ENCODE measurements at regions not wholly inside any gene's neighbourhood (a gene's known extent, or its start where the extent isn't known, plus 50 kb on each side); places are given as distances from the start of the nearest gene placed in this dataset.
A peak's percentile ranks its signal among the peaks of the same experiment; 100 is the strongest.
"Not testable (repeated sequence)": the region's sequence is repeated elsewhere in the genome, so short reads cannot be mapped to it uniquely, and the experiment has no call there.

DNA sequence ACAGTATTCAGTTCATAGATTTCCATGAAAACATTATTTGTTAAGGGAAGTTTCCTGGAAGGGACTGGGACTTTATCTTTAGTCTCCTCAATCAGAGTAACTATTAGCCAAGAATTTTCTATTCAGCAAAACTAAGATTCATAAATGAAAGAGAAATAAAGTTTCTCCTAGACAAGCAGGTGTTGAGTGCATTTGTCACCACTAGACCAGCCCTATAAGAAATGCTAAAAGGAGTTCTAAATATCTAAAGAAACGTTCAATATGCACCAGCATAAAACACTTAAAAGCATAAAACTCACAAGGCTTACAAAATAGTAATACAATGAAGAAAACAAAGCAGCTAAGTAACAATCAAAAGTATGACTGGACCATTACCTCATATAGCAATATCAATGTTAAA lies 423.0 kb downstream of the TECRL start:
- Histone ChIP-seq H3K9me3 (ENCODE audit: control insufficient read depth in 2 of 3, insufficient read depth in 1 of 3, low read length in 3 of 3) (peaks cover 0 to 6% (median 6%) of the 10 kb centered on the region in 3 donors), H3K36me3 (ENCODE audit: control insufficient read depth in 2 of 3, insufficient read depth in 3 of 3, low read length in 3 of 3) (no peaks in the 10 kb centered on the region), H3K4me3 (ENCODE audit: low read length in 3 of 3) (no peak overlapping the region), H3K27me3 (ENCODE audit: control insufficient read depth, insufficient read depth, low read length) (no peaks in the 10 kb centered on the region), H3K9ac (ENCODE audit: low read length in 3 of 3) (no peak overlapping the region), H3K27ac (ENCODE audit: low read depth in 2 of 2, low read length in 2 of 2) (no peak overlapping the region), H3K4me1 (ENCODE audit: control insufficient read depth in 2 of 3, insufficient read depth in 2 of 3, low read depth in 1 of 3, low read length in 3 of 3) (no peaks in the 10 kb centered on the region)
- FAIRE-seq, result no peak
- DNase-seq, result no peak
- intact Hi-C loops (cut with DNase I), result no loop called here
- TF ChIP-seq, protein P1, sequence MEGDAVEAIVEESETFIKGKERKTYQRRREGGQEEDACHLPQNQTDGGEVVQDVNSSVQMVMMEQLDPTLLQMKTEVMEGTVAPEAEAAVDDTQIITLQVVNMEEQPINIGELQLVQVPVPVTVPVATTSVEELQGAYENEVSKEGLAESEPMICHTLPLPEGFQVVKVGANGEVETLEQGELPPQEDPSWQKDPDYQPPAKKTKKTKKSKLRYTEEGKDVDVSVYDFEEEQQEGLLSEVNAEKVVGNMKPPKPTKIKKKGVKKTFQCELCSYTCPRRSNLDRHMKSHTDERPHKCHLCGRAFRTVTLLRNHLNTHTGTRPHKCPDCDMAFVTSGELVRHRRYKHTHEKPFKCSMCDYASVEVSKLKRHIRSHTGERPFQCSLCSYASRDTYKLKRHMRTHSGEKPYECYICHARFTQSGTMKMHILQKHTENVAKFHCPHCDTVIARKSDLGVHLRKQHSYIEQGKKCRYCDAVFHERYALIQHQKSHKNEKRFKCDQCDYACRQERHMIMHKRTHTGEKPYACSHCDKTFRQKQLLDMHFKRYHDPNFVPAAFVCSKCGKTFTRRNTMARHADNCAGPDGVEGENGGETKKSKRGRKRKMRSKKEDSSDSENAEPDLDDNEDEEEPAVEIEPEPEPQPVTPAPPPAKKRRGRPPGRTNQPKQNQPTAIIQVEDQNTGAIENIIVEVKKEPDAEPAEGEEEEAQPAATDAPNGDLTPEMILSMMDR (IDR thresholded peaks at IDR 0.05; ENCODE audit: borderline replicate concordance, extremely low read depth, insufficient read depth), result no peak

DNA sequence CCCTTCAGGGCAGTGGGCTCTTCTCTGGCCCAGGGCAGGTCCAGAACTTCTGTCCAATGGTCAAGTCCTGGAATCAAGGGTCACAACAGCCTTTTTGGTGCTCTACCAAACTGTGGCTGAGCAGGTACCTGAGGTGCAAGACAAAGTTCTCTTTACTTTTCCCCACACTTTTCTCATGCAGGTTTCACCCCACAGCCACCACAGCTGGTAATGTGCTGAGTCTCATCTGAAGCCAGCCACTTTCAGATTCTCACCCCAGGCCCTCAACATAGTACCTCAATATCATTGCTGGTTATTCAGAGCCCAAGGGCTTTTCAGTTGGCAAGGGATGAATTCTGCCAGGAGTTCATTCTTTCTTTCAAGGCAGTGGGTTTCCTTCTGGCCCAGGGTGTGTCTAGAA lies 426.0 kb downstream of the TECRL start:
- H3K4me1 ChIP-seq (ENCODE audit: control insufficient read depth in 2 of 3, insufficient read depth in 2 of 3, low read depth in 1 of 3, low read length in 3 of 3), result no peaks in the 10 kb centered on the region
- H3K27ac ChIP-seq (ENCODE audit: low read depth in 2 of 2, low read length in 2 of 2), result no peak overlapping the region
- no peak overlapping the region for H3K9ac ChIP-seq (ENCODE audit: low read length in 3 of 3)
- H3K36me3 ChIP-seq (ENCODE audit: control insufficient read depth in 2 of 3, insufficient read depth in 3 of 3, low read length in 3 of 3), result no peaks in the 10 kb centered on the region
- no peak for DNase-seq
- intact Hi-C loops (cut with DNase I), result no loop called here
- TF ChIP-seq, protein P1 (IDR thresholded peaks at IDR 0.05; ENCODE audit: borderline replicate concordance, extremely low read depth, insufficient read depth), result no peak
- no peak for FAIRE-seq
- peaks cover 0 to 6% (median 6%) of the 10 kb centered on the region in 3 donors for H3K9me3 ChIP-seq (ENCODE audit: control insufficient read depth in 2 of 3, insufficient read depth in 1 of 3, low read length in 3 of 3)
- H3K4me3 ChIP-seq (ENCODE audit: low read length in 3 of 3), result no peak overlapping the region
- H3K27me3 ChIP-seq (ENCODE audit: control insufficient read depth, insufficient read depth, low read length), result no peaks in the 10 kb centered on the region

DNA sequence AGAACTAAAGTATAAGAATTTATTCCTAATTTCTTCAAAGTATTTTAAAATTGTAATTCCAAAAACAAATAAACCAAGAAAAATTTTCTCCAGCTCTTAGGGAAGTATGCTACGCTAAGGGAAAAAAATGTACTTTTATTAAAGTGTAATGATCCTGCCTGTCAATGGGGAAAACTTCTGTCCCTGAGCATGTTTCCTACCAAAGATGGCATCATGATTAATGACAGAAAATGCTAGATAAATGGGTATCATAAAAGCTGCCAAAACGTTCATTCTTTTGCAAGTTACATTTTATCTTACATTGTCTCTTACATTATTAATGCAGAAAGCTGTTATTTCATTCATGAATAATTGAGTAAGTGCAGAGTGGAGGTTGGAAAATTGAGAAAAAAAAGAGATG lies 443.4 kb downstream of the TECRL start:
- DNase-seq (no peak), FAIRE-seq (no peak)
- TF ChIP-seq, protein P1 (IDR thresholded peaks at IDR 0.05; ENCODE audit: borderline replicate concordance, extremely low read depth, insufficient read depth), result no peak
- Histone ChIP-seq H3K27me3 (ENCODE audit: control insufficient read depth, insufficient read depth, low read length) (no peaks in the 10 kb centered on the region), H3K4me3 (ENCODE audit: low read length in 3 of 3) (no peak overlapping the region), H3K4me1 (ENCODE audit: control insufficient read depth in 2 of 3, insufficient read depth in 2 of 3, low read depth in 1 of 3, low read length in 3 of 3) (no peaks in the 10 kb centered on the region), H3K27ac (ENCODE audit: low read depth in 2 of 2, low read length in 2 of 2) (no peak overlapping the region), H3K9ac (ENCODE audit: low read length in 3 of 3) (no peak overlapping the region), H3K9me3 (ENCODE audit: control insufficient read depth in 2 of 3, insufficient read depth in 1 of 3, low read length in 3 of 3) (no peaks in the 10 kb centered on the region), H3K36me3 (ENCODE audit: control insufficient read depth in 2 of 3, insufficient read depth in 3 of 3, low read length in 3 of 3) (no peaks in the 10 kb centered on the region)
- intact Hi-C loops (cut with DNase I), result no loop called here

DNA sequence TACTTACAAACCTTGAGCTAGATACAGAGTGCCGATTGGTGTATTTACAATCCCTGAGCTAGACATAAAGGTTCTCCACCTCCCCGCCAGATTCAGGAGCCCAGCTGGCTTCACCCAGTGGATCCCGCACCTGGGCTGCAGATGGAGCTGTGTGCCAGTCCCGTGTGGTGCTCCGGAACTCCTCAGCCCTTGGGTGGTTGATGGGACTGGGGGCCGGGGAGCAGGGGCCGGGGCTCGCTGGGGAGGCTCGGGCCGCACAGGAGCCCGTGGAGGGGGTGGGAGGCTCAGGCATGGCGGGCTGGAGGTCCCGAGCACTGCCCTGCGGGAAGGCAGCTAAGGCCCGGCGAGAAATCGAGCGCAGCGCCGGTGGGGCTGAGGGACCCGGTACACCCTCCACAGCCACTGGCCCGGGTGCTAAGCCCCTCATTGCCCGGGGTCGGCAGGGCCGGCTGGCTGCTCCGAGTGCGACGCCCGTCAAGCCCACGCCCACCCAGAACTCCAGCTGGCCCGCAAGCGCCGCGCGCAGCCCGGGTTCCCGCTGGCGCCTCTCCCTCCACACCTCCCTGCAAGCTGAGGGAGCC lies 466.5 kb downstream of the TECRL start:
- H3K36me3 ChIP-seq (ENCODE audit: control insufficient read depth in 2 of 3, insufficient read depth in 3 of 3, low read length in 3 of 3); H3K27me3 ChIP-seq (ENCODE audit: control insufficient read depth, insufficient read depth, low read length); H3K4me1 ChIP-seq (ENCODE audit: control insufficient read depth in 2 of 3, insufficient read depth in 2 of 3, low read depth in 1 of 3, low read length in 3 of 3); intact Hi-C loops (cut with DNase I); H3K9me3 ChIP-seq (ENCODE audit: control insufficient read depth in 2 of 3, insufficient read depth in 1 of 3, low read length in 3 of 3); FAIRE-seq; H3K4me3 ChIP-seq (ENCODE audit: low read length in 3 of 3); H3K27ac ChIP-seq (ENCODE audit: low read depth in 2 of 2, low read length in 2 of 2); H3K9ac ChIP-seq (ENCODE audit: low read length in 3 of 3): not testable (repeated sequence)
- peak in 1 of 5 donors; percentile 55 for DNase-seq
